ENCODE measurements at regions not wholly inside any gene's neighbourhood (a gene's known extent, or its start where the extent isn't known, plus 50 kb on each side); places are given as distances from the start of the nearest gene placed in this dataset.
A peak's percentile ranks its signal among the peaks of the same experiment; 100 is the strongest.
"Not testable (repeated sequence)": the region's sequence is repeated elsewhere in the genome, so short reads cannot be mapped to it uniquely, and the experiment has no call there.

GRCh38 chr2:128585706-128586105 is 267.0 kb upstream of the HS6ST1 start:
- no peak for DNase-seq

- no peak for DNase-seq
These were observed 271.0 kb upstream of the HS6ST1 start for GRCh38 chr2:128589681-128590080.

- no peak for DNase-seq
These were observed 271.8 kb upstream of the HS6ST1 start for GRCh38 chr2:128590309-128591021.

GRCh38 chr2:128591022-128591860 is 272.6 kb upstream of the HS6ST1 start:
- DNase-seq: no peak

GRCh38 chr2:128591861-128592822 is 273.5 kb upstream of the HS6ST1 start:
- DNase-seq: no peak

- no peak for DNase-seq
These were observed 274.8 kb upstream of the HS6ST1 start for GRCh38 chr2:128593518-128593878.

- no peak for DNase-seq
These were observed 275.4 kb upstream of the HS6ST1 start for GRCh38 chr2:128593879-128594650.

GRCh38 chr2:128594651-128594910 is 275.9 kb upstream of the HS6ST1 start:
- DNase-seq: no peak

- no peak for DNase-seq
These were observed 276.4 kb upstream of the HS6ST1 start for GRCh38 chr2:128594953-128595677.

- DNase-seq: no peak
These were observed 277.2 kb upstream of the HS6ST1 start for GRCh38 chr2:128595763-128596395.

GRCh38 chr2:128596396-128597120 is 277.9 kb upstream of the HS6ST1 start:
- DNase-seq: peak; percentile 8

- no peak for DNase-seq
These were observed 278.6 kb upstream of the HS6ST1 start for GRCh38 chr2:128597121-128597762.

GRCh38 chr2:128598260-128598659 is 279.6 kb upstream of the HS6ST1 start:
- DNase-seq: not testable (repeated sequence)

GRCh38 chr2:128598862-128599441 is 280.3 kb upstream of the HS6ST1 start:
- no peak for DNase-seq

GRCh38 chr2:128599700-128600099 is 281.0 kb upstream of the HS6ST1 start:
- peak; percentile 3 for DNase-seq

- no peak for DNase-seq
These were observed 282.1 kb upstream of the HS6ST1 start for GRCh38 chr2:128600581-128601297.

GRCh38 chr2:128601298-128602037 is 282.8 kb upstream of the HS6ST1 start:
- peak; percentile 6 for DNase-seq

GRCh38 chr2:128602038-128602698 is 283.5 kb upstream of the HS6ST1 start:
- DNase-seq: no peak
